Hypothalamus (tissue), 51 donors: ENCODE measurements at regions not wholly inside any gene's neighbourhood (a gene's known extent, or its start where the extent isn't known, plus 50 kb on each side); places are given as distances from the start of the nearest gene placed in this dataset.

Experiments
- DNase-seq, 51 donors: peaks; one replicate each; lab custom pipeline; 2025; lab: John Stamatoyannopoulos, UW

DNA sequence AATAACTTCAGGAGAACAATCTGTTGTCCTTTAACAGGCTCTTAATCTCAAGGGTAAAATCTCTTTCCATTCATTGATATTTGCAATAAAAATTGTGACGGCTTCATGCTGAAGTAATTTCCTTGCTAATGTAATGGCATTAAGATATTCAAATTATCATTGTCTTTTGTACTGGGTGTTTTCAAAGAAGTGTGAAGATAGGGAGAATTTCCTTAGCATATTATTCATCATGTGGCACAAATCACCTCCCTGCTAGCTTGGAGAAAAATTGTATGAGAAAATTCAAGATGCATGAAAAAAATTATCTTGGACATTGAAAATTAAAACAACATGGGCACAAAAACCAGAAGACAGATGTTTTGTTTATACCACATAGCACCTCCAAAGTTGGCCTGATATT lies 63.6 kb upstream of the ARID2 start:
- DNase-seq: no peak

DNA sequence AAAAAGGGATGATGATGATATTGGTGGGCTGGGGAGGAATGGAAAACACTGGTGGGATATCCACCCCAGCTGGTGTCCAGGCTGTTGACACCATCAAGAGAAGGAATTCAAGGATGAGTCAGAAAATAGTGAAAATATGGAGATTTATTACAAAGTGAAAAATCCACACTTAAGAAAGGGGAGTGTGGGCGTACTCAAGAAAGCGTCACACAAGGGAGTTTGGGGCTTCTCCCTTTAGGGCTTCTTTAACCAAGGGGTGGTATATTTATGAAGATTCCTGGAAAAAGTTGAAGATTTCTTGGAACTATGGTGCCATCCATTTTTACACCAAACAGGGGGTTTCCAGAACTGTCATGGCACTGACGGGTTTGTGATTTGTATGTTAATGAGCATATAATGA lies 63.1 kb upstream of the ARID2 start:
- DNase-seq: no peak

DNA sequence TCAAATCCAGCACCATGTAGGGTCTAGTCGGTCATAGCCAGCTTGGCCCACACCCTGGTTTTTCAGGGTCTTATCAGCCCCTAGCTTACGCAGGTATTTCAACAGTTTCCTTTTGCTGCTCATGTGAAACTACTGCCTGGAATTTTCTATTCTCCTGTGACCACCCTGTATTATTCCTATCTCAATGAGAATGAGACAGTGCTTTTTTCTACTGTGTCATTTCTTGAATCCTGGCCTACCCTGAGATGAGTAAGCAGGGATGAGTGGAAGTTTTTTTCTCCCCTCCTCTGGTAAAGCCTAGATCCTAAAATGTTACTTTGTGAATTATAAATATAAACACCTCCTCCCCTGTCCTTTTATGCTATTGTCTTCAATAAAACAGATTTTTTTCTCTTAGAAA lies 62.7 kb upstream of the ARID2 start:
- no peak for DNase-seq

DNA sequence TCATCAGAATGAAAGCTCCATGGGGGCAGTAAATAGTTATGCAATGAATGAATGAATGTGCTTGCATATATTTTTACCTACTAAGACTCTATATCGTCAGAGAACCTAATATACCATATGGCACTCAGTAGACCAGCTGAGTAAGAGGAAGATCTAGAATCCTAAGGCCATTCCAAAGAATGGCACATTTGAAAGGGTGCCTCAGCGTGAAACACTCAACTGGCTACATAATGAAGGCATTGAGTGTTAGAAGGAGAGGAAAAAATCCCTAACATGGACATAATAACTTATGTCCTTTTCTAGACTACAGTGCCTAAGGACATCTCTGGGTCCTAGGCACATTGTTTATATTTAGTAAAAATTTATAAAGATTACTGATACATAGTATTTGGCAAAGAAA lies 61.7 kb upstream of the ARID2 start:
- no peak for DNase-seq

DNA sequence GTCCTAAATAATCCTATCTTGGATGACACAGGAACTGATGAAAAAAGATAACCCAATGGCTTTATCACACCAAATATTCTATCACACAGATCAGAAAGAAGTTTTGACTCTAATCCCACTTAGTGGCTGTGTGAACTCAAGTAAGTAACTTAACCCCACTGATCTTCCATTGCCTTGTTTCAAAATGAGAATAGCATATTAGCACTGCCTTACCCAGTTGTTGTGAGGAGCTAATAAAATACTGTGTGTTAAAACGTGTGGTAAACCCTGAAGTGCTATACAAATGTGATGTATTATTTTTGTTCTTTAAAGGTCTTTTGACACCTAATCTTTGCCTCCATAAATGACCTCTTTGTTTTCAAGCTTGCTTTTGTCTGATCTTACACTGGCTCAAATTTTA lies 60.9 kb upstream of the ARID2 start:
- DNase-seq: no peak

DNA sequence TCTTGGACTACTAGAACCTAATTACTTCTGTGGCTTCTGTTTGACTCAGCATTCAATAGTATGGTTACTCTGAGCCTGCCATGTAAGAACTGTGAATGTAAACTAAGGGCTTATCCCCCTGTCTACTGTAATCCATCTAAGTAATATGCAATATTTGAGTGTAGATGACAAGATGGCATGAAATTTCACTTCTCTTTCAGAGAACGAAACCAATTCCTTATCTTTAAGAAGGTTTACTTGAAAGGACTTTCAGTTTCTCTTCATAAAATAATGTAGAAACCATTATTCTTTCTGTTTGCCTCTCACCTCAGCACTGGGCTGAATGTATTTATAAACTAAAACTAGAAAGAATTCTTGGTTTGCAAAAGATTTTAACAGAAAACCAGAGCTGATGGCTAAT lies 60.4 kb upstream of the ARID2 start:
- no peak for DNase-seq

DNA sequence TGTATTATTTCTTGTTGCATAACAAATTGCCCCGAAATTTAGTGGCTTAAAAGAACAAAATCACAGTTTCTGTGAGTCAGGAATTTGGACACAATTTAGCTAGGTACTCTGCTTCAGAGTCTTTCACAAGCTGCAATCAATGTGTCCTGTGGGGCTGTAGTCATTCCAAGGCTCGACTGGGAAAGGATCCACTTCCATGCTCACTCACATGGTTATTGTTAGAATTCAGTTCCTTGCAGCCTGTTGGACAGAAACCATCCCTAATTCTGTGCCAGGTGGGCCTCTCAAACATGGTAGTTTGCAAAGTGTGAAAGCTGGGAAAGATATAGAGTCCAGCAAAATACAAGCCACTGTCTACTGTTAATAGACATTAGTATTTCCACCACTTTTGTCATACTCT lies 59.7 kb upstream of the ARID2 start:
- no peak for DNase-seq

DNA sequence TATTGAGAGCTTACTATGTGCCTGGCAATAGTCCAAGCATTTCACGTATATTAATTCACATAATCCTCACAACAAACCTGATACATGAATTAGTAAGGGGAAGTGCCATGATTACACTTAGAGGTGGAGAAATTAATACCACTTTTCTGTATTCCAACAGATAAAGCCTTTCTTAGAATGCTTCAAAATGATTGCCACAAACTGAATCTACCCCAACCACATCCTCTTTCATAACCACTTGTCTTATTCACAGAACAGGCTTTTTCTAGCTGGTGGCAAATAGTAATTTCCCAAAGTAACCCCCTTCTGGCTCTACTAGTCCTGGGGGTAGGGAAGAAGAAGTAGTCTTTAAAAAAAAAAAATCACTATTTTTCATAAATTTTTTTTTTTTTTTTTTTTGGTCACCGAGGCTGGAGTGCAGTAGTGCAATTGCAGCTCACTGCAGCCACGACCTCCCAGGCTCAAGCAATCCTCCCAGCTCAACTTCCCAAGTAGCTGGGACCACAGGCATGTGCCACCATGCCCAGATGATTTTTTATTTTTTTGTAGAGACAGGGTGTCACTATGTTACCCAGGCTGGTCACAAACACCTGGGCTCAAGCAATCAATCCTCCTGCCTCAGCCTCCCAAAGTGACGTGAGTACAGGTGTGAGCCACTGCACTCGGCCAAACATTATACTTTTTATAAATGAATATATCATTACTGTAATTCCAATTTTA lies 59.0 kb upstream of the ARID2 start:
- DNase-seq: no peak

DNA sequence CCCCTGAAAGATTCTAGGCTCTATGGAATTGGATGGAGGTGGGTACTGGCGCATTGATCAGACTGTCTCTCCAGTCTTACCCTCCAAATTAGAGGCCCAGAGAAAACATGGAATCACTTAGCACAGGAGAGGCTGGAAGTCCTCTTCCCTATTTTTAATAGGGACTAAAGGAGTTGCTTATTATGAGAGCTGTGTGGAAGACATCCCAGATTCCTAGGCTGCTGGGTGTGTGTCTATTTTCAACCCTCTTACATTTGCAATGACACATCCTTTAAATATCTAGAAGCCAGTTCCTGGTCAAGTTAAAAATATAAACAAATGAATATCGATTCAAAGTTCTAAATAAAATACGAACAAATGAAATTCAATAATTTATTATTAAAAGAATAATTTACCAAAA lies 58.3 kb upstream of the ARID2 start:
- DNase-seq: no peak

DNA sequence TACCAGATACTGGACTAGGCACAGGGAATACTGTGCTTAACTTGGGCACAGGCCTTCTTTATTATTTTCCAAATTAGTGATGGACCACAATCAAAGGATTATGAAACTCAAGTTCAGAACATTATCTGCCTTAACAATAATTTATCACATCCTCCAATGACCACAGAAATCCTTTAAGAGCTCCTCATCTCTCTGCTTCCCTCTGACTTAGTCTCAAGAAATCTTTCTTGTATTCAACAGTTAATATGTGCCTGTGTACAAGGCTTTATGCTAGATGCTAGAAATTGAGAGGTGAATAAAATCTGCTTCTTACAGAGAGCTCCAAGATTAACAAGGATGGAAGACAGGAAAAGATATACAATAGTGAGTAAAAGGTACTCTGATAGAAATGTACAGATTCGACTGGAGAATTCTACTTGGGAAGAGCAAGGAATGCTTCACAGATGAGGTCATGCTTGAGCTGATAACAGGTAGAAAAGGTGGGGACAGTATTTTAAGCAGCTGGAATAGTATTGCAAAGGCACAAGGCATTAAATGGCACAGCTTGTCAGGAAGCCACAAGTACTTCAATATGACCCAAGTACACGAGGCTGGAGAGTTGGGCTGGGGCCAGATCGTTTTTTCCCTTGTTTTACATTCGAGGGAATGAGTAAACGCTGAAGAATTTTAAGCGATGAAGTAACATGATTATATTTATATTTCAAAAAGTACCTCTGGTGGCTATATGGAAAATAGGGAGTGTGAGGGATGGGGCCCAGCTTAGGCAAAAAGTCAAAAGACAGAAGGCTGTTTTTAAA lies 55.1 kb upstream of the ARID2 start:
- no peak for DNase-seq

DNA sequence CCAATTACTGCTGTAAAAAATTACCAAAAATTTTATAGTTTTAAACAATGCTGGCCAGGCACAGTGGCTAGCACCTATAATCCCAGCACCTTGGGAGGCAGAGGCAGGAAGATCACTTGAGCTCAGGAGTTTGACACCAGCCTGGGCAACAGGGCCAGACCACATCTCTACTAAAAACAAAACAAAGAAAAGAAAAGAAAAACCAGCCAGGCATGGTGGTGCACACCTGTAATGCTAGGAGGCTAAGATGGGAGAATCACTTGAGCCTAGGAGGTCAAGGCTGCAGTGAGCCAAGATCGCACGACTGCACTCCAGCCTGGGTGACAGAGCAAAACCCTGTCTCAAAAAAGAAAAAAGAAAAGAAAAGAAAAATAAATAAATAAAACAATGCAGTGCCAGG lies 54.0 kb upstream of the ARID2 start:
- DNase-seq: no peak
